Neural cell (in vitro differentiated cells): ENCODE measurements at regions not wholly inside any gene's neighbourhood (a gene's known extent, or its start where the extent isn't known, plus 50 kb on each side); places are given as distances from the start of the nearest gene placed in this dataset.

ENCODE experiments used
- H2AFZ ChIP-seq: fragments of 200-600, 300-800 bp; sonication (generic), shearing (Covaris generic); 2 replicates; pipeline ENCODE4 v1.6.0; 2014; ENCODE audit warnings: low read depth, mild to moderate bottlenecking, antibody characterized with exemption, low read length, moderate library complexity
- H3F3A ChIP-seq: fragments of 200-600 bp; shearing (Covaris generic); 2 replicates; pipeline ENCODE4 v1.6.1; 2016; ENCODE audit warnings: mild to moderate bottlenecking, moderate library complexity, mixed read lengths, antibody characterized with exemption, low read length; ENCODE audit not compliant: insufficient read depth, poor library complexity, severe bottlenecking
- H3K27ac ChIP-seq: fragments of 200-600, 300-800 bp; sonication (generic), shearing (Covaris generic); 2 replicates; pipeline ENCODE4 v1.5.1; 2014; ENCODE audit warnings: mild to moderate bottlenecking, low read length, moderate library complexity
- H3K27me3 ChIP-seq: fragments of 300-800, 200-600 bp; sonication (generic), shearing (Covaris generic); 2 replicates; pipeline ENCODE4 v1.6.0; 2014; ENCODE audit warnings: mild to moderate bottlenecking, low read depth, low read length, moderate library complexity; ENCODE audit not compliant: insufficient read depth
- H3K36me3 ChIP-seq: fragments of 300-800, 200-600 bp; sonication (generic), shearing (Covaris generic); 2 replicates; pipeline ENCODE4 v1.5.1; 2014; ENCODE audit warnings: mild to moderate bottlenecking, antibody characterized with exemption, low read length, moderate library complexity; ENCODE audit not compliant: insufficient read depth
- H3K4me2 ChIP-seq: fragments of 300-800, 200-600 bp; sonication (generic), shearing (Covaris generic); 2 replicates; pipeline ENCODE4 v1.6.0; 2014; ENCODE audit warnings: mild to moderate bottlenecking, low read length
- H3K4me3 ChIP-seq: fragments of 300-800, 200-600 bp; sonication (generic), shearing (Covaris generic); 2 replicates; pipeline ENCODE4 v1.5.1; 2014; ENCODE audit warnings: mild to moderate bottlenecking, low read length, moderate library complexity
- H3K79me2 ChIP-seq: fragments of 200-600 bp; shearing (Covaris generic); replicated peaks from 2 replicates; pipeline ENCODE4 v1.6.0; 2014; ENCODE audit warnings: mild to moderate bottlenecking, low read length, moderate library complexity; ENCODE audit not compliant: insufficient read depth
- H3K9ac ChIP-seq: fragments of 300-800, 200-600 bp; sonication (generic), shearing (Covaris generic); 2 replicates; pipeline ENCODE4 v1.6.1; 2016; ENCODE audit warnings: mild to moderate bottlenecking, low read length, mixed read lengths
- H3K9me2 ChIP-seq: fragments of 200-600 bp; shearing (Covaris generic); 2 replicates; pipeline ENCODE4 v1.6.1; 2016; ENCODE audit warnings: mild to moderate bottlenecking, low read length, mixed read lengths; ENCODE audit not compliant: insufficient read depth
- H3K9me3 ChIP-seq: fragments of 200-600, 300-800 bp; sonication (generic), shearing (Covaris generic); 2 replicates; pipeline ENCODE4 v1.6.1; 2016; ENCODE audit warnings: mild to moderate bottlenecking, mixed run types, low read length, moderate library complexity, mixed read lengths
- H4K20me1 ChIP-seq: fragments of 200-600 bp; shearing (Covaris generic); 2 replicates; pipeline ENCODE4 v1.6.1; 2016; ENCODE audit warnings: mild to moderate bottlenecking, mixed run types; ENCODE audit not compliant: insufficient read depth
- CTCF ChIP-seq: fragments of 450-650 bp; IDR thresholded peaks from 2 replicates; pipeline ENCODE4 v1.5.1; 2014; ENCODE audit warnings: antibody characterized with exemption, mild to moderate bottlenecking, moderate library complexity; ENCODE audit not compliant: poor library complexity, severe bottlenecking
- EP300 ChIP-seq: fragments of 450-650 bp; conservative IDR thresholded peaks from 2 replicates; pipeline ENCODE4 v1.6.1; 2014; ENCODE audit warnings: antibody characterized with exemption, mild to moderate bottlenecking, moderate library complexity; ENCODE audit not compliant: poor library complexity, severe bottlenecking
- EZH2 ChIP-seq: fragments of 200-600, 300-800 bp; shearing (Covaris generic), sonication (generic); IDR thresholded peaks from 2 replicates; pipeline ENCODE4 v1.6.1; 2014; ENCODE audit warnings: antibody characterized with exemption, low read length, borderline replicate concordance, mild to moderate bottlenecking; ENCODE audit not compliant: insufficient read depth, poor library complexity, severe bottlenecking
- MXI1 ChIP-seq: fragments of 450-650 bp; conservative IDR thresholded peaks from 2 replicates; pipeline ENCODE4 v1.6.1; 2014; ENCODE audit warnings: antibody characterized with exemption, mild to moderate bottlenecking; ENCODE audit not compliant: poor library complexity, severe bottlenecking
- POLR2AphosphoS5 ChIP-seq: IDR thresholded peaks from 2 replicates; pipeline ENCODE4 v1.6.1; 2012
- RAD21 ChIP-seq: fragments of 450-650 bp; conservative IDR thresholded peaks from 2 replicates; pipeline ENCODE4 v1.6.1; 2014; ENCODE audit warnings: antibody characterized with exemption, mild to moderate bottlenecking, moderate library complexity
- REST ChIP-seq: IDR thresholded peaks from 2 replicates; pipeline ENCODE4 v1.6.1; 2012; ENCODE audit warnings: borderline replicate concordance
- SMC3 ChIP-seq: fragments of 450-650 bp; conservative IDR thresholded peaks from 2 replicates; pipeline ENCODE4 v1.6.1; 2014; ENCODE audit warnings: antibody characterized with exemption, mild to moderate bottlenecking, moderate library complexity; ENCODE audit not compliant: poor library complexity
- TAF1 ChIP-seq: IDR thresholded peaks from 2 replicates; pipeline ENCODE4 v1.6.1; 2012; ENCODE audit warnings: low read depth

- no peak overlapping the region for H3K27ac ChIP-seq
- no peaks in the 10 kb centered on the region for H4K20me1 ChIP-seq
- H3K4me3 ChIP-seq: no peak overlapping the region
- no peaks in the 10 kb centered on the region for H3K27me3 ChIP-seq
- no peak overlapping the region for H2AFZ ChIP-seq
- no peaks in the 10 kb centered on the region for H3K9me2 ChIP-seq
- no peaks in the 10 kb centered on the region for H3F3A ChIP-seq
- no peak overlapping the region for H3K4me2 ChIP-seq
- no peaks in the 10 kb centered on the region for H3K9me3 ChIP-seq
- H3K79me2 ChIP-seq: no peaks in the 10 kb centered on the region
- TF ChIP-seq SMC3 (no peak), MXI1 (no peak), REST (no peak), RAD21 (no peak), POLR2AphosphoS5 (peak; percentile 55), TAF1 (no peak), EZH2 (no peak), EP300 (peak; percentile 77), CTCF (no peak)
- no peak overlapping the region for H3K9ac ChIP-seq
- no peaks in the 10 kb centered on the region for H3K36me3 ChIP-seq
Observed at GRCh38 chr13:63680704-63681103, 2265.1 kb upstream of the PCDH20 start.

DNA sequence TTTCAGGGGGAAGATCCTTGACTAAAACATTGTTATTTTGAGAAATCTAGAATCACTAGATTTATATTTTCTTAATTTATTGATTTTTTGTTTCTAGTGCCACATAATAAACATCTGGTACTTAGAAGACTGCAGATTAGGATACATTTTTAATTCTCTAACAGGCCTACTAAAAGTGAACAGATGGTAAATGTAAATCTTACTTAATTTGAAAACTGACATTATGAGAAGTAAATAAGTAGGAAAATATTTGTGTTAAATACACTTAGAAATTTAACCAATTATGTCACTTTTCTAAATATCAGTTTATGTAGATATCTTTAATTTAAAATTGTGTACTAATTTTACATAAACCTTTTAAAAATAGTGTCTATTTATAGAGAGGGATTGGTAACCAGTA, 2255.6 kb upstream of the PCDH20 start:
- no peaks in the 10 kb centered on the region for H3K9me2 ChIP-seq
- no peak overlapping the region for H3K27ac ChIP-seq
- H4K20me1 ChIP-seq: no peaks in the 10 kb centered on the region
- no peaks in the 10 kb centered on the region for H3K27me3 ChIP-seq
- H2AFZ ChIP-seq: no peak overlapping the region
- no peak overlapping the region for H3K9ac ChIP-seq
- no peaks in the 10 kb centered on the region for H3K9me3 ChIP-seq
- H3K4me3 ChIP-seq: no peak overlapping the region
- TF ChIP-seq TAF1 (no peak), CTCF (no peak), RAD21 (no peak), POLR2AphosphoS5 (no peak), SMC3 (no peak), REST (no peak), MXI1 (no peak), EP300 (no peak), EZH2 (no peak)
- H3K36me3 ChIP-seq: no peaks in the 10 kb centered on the region
- no peaks in the 10 kb centered on the region for H3K79me2 ChIP-seq
- H3K4me2 ChIP-seq: no peak overlapping the region
- H3F3A ChIP-seq: no peaks in the 10 kb centered on the region
